ENCODE measurements at regions not wholly inside any gene's neighbourhood (a gene's known extent, or its start where the extent isn't known, plus 50 kb on each side); places are given as distances from the start of the nearest gene placed in this dataset.
A peak's percentile ranks its signal among the peaks of the same experiment; 100 is the strongest.

GRCh38 chr2:42921721-42922120, 129.3 kb upstream of the HAAO start:
- DNase-seq (ENCODE audit: low read depth), result peak; percentile 48
- TF ChIP-seq CTCF (conservative IDR thresholded peaks at IDR 0.05; ENCODE audit: low read length), result no peak
- peak overlapping the region; percentile 34 for H3K4me3 ChIP-seq (ENCODE audit: low read length)

GRCh38 chr2:42921147-42921520, 128.8 kb upstream of the HAAO start:
- DNase-seq (ENCODE audit: low read depth), result no peak
- H3K4me3 ChIP-seq (ENCODE audit: low read length), result no peak overlapping the region
- no peak for TF ChIP-seq CTCF (conservative IDR thresholded peaks at IDR 0.05; ENCODE audit: low read length)

- no peak for TF ChIP-seq CTCF (conservative IDR thresholded peaks at IDR 0.05; ENCODE audit: low read length)
These were observed 128.2 kb upstream of the HAAO start for GRCh38 chr2:42920446-42921146.

GRCh38 chr2:42918671-42919318, 126.4 kb upstream of the HAAO start:
- no peak for TF ChIP-seq CTCF (conservative IDR thresholded peaks at IDR 0.05; ENCODE audit: low read length)
- DNase-seq (ENCODE audit: low read depth), result peak; percentile 42

More at GRCh38 chr2:42920446-42921146, 128.2 kb upstream of the HAAO start:
- no peak for DNase-seq (ENCODE audit: low read depth)
- no peak overlapping the region for H3K4me3 ChIP-seq (ENCODE audit: low read length)

GRCh38 chr2:42918041-42918440, 125.7 kb upstream of the HAAO start:
- H3K4me3 ChIP-seq (ENCODE audit: low read length), result no peak overlapping the region
- no peak for DNase-seq (ENCODE audit: low read depth)
- TF ChIP-seq CTCF (conservative IDR thresholded peaks at IDR 0.05; ENCODE audit: low read length), result no peak

More at GRCh38 chr2:42918671-42919318, 126.4 kb upstream of the HAAO start:
- no peak overlapping the region for H3K4me3 ChIP-seq (ENCODE audit: low read length)

- H3K4me3 ChIP-seq (ENCODE audit: low read length), result peak overlapping the region; percentile 41
- peak; percentile 92 for DNase-seq (ENCODE audit: low read depth)
- no peak for TF ChIP-seq CTCF (conservative IDR thresholded peaks at IDR 0.05; ENCODE audit: low read length)
These were observed 125.1 kb upstream of the HAAO start for GRCh38 chr2:42917425-42917927.

- H3K4me3 ChIP-seq (ENCODE audit: low read length), result no peak overlapping the region
- no peak for DNase-seq (ENCODE audit: low read depth)
- no peak for TF ChIP-seq CTCF (conservative IDR thresholded peaks at IDR 0.05; ENCODE audit: low read length)
These were observed 123.9 kb upstream of the HAAO start for GRCh38 chr2:42916324-42916723.
